ENCODE measurements at regions not wholly inside any gene's neighbourhood (a gene's known extent, or its start where the extent isn't known, plus 50 kb on each side); places are given as distances from the start of the nearest gene placed in this dataset.

DNA sequence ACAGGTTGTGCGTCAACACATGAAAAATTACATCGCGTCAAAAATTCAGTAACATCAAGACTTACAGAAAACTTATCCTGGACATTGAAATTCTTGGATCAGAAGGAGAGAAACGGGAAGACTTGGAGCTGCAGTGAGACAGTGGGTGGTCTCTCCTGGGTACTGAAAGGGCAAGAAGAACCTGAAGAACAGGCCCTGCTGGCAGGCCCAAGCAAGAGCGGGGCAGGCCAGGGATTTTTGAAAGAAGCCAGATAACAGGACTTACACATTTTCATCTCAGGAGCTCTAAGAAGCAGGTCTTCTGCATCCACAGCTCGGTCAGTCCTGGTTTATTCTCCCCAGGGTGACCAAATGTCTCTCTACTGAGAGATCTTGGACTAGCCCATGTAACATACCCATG lies 466.5 kb upstream of the SOX5 start:
- H3K27ac ChIP-seq (ENCODE audit: low read depth, low read length) = no peak overlapping the region

DNA sequence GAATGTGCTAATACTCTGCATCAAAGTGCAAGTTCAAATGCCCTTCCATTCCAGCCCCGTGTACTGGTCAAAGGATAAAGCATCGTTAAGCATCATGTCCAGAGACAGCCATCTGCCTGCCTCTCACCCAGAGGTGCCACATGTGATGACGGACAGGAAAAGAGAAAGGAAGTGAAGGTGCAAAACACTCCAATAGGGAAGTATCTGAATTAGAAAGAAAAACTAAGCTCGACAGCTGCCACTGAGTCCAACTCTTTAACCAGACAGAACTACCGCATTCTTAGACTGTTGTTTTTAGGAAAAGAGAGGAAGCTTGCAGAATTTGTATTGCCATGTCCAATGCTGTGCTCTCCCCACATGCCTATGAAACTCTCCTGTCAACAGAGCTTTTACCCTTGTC lies 465.0 kb upstream of the SOX5 start:
- H3K4me3 ChIP-seq (ENCODE audit: insufficient read depth, low read length, poor library complexity, severe bottlenecking) = no peak overlapping the region
- no peaks in the 10 kb centered on the region for H3K79me2 ChIP-seq (ENCODE audit: insufficient read depth, low read length)
- no peaks in the 10 kb centered on the region for H3K9me2 ChIP-seq (replicated peaks; ENCODE audit: insufficient read depth, low read length)
- H3K9me3 ChIP-seq (ENCODE audit: insufficient read depth, low read length) = no peaks in the 10 kb centered on the region
- H3K9ac ChIP-seq (ENCODE audit: low read length) = no peak overlapping the region
- H3K4me2 ChIP-seq (ENCODE audit: low read depth, low read length, poor library complexity, severe bottlenecking) = no peak overlapping the region
- no peaks in the 10 kb centered on the region for H3K27me3 ChIP-seq (ENCODE audit: low read length)
- H3F3A ChIP-seq (ENCODE audit: insufficient read depth) = no peaks in the 10 kb centered on the region
- TF ChIP-seq, protein P1, sequence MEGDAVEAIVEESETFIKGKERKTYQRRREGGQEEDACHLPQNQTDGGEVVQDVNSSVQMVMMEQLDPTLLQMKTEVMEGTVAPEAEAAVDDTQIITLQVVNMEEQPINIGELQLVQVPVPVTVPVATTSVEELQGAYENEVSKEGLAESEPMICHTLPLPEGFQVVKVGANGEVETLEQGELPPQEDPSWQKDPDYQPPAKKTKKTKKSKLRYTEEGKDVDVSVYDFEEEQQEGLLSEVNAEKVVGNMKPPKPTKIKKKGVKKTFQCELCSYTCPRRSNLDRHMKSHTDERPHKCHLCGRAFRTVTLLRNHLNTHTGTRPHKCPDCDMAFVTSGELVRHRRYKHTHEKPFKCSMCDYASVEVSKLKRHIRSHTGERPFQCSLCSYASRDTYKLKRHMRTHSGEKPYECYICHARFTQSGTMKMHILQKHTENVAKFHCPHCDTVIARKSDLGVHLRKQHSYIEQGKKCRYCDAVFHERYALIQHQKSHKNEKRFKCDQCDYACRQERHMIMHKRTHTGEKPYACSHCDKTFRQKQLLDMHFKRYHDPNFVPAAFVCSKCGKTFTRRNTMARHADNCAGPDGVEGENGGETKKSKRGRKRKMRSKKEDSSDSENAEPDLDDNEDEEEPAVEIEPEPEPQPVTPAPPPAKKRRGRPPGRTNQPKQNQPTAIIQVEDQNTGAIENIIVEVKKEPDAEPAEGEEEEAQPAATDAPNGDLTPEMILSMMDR (IDR thresholded peaks at IDR 0.05; ENCODE audit: insufficient read depth, low read length, poor library complexity, severe bottlenecking) = no peak
- no peak for TF ChIP-seq EZH2phosphoT487 (conservative IDR thresholded peaks at IDR 0.05; ENCODE audit: low read length)
- no peaks in the 10 kb centered on the region for H4K20me1 ChIP-seq (ENCODE audit: low read depth, low read length)
- no peak overlapping the region for H2AFZ ChIP-seq (ENCODE audit: low read depth, low read length, severe bottlenecking)
- no peak overlapping the region for H3K27ac ChIP-seq (ENCODE audit: low read depth, low read length)
- no peaks in the 10 kb centered on the region for H3K36me3 ChIP-seq (ENCODE audit: low read length)

More for the DNA sequence above, 466.5 kb upstream of the SOX5 start:
- Histone ChIP-seq H2AFZ (ENCODE audit: low read depth, low read length, severe bottlenecking) (no peak overlapping the region), H4K20me1 (ENCODE audit: low read depth, low read length) (no peaks in the 10 kb centered on the region), H3K9me3 (ENCODE audit: insufficient read depth, low read length) (no peaks in the 10 kb centered on the region), H3K4me2 (ENCODE audit: low read depth, low read length, poor library complexity, severe bottlenecking) (no peak overlapping the region), H3K4me3 (ENCODE audit: insufficient read depth, low read length, poor library complexity, severe bottlenecking) (no peak overlapping the region), H3K36me3 (ENCODE audit: low read length) (no peaks in the 10 kb centered on the region), H3K9me2 (replicated peaks; ENCODE audit: insufficient read depth, low read length) (no peaks in the 10 kb centered on the region), H3K79me2 (ENCODE audit: insufficient read depth, low read length) (no peaks in the 10 kb centered on the region), H3K9ac (ENCODE audit: low read length) (no peak overlapping the region), H3F3A (ENCODE audit: insufficient read depth) (no peaks in the 10 kb centered on the region), H3K27me3 (ENCODE audit: low read length) (no peaks in the 10 kb centered on the region)
- TF ChIP-seq, protein P1 (IDR thresholded peaks at IDR 0.05; ENCODE audit: insufficient read depth, low read length, poor library complexity, severe bottlenecking) = no peak
- TF ChIP-seq EZH2phosphoT487 (conservative IDR thresholded peaks at IDR 0.05; ENCODE audit: low read length) = no peak

DNA sequence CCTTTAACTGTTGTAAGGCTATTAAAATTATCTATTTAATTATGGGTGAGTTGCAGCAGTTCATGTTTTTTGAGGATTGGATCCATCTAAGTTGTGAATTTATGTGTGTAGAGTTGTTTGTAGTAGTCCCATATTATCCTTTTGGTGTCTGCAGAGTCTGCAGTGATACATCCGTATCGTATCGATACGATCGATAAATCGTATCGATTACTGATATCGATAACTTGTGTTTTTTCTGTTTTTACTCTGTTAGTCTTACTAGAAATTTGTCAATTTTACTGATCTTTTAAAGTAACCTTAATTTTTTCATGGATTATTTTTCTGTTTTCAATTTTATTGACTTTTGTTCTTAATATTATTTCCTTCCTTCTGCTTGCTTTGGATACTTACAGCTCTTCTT lies 462.5 kb upstream of the SOX5 start:
- Histone ChIP-seq H2AFZ (ENCODE audit: low read depth, low read length, severe bottlenecking) (no peak overlapping the region), H4K20me1 (ENCODE audit: low read depth, low read length) (no peaks in the 10 kb centered on the region), H3K79me2 (ENCODE audit: insufficient read depth, low read length) (no peaks in the 10 kb centered on the region), H3K36me3 (ENCODE audit: low read length) (no peaks in the 10 kb centered on the region), H3F3A (ENCODE audit: insufficient read depth) (no peaks in the 10 kb centered on the region), H3K9ac (ENCODE audit: low read length) (no peak overlapping the region), H3K27me3 (ENCODE audit: low read length) (no peaks in the 10 kb centered on the region), H3K27ac (ENCODE audit: low read depth, low read length) (no peak overlapping the region), H3K9me2 (replicated peaks; ENCODE audit: insufficient read depth, low read length) (no peaks in the 10 kb centered on the region), H3K4me3 (ENCODE audit: insufficient read depth, low read length, poor library complexity, severe bottlenecking) (no peak overlapping the region), H3K4me2 (ENCODE audit: low read depth, low read length, poor library complexity, severe bottlenecking) (no peak overlapping the region), H3K9me3 (ENCODE audit: insufficient read depth, low read length) (no peaks in the 10 kb centered on the region)
- TF ChIP-seq, protein P1 (IDR thresholded peaks at IDR 0.05; ENCODE audit: insufficient read depth, low read length, poor library complexity, severe bottlenecking) = no peak
- TF ChIP-seq EZH2phosphoT487 (conservative IDR thresholded peaks at IDR 0.05; ENCODE audit: low read length) = no peak
